Caco-2 (cell line): ENCODE measurements at regions not wholly inside any gene's neighbourhood (a gene's known extent, or its start where the extent isn't known, plus 50 kb on each side); places are given as distances from the start of the nearest gene placed in this dataset.

Experiments
- BruUV-seq: library from RNA; stranded (reverse); fragments of 400-500 nt; replicated peaks from 2 replicates; lab custom pipeline; 2021; lab: Mats Ljungman, UMichigan
- CTCF ChIA-PET: fragments of 300-600 bp; sonication (Branson Sonifier 250); formaldehyde crosslinking; loops from one replicate; lab custom pipeline; 2022; ENCODE audit warnings: antibody characterized with exemption; lab: Charles Lee
- POLR2A ChIA-PET: fragments of 300-600 bp; sonication (Branson Sonifier 250); formaldehyde crosslinking; loops from one replicate; lab custom pipeline; 2022; ENCODE audit warnings: antibody characterized with exemption; lab: Charles Lee
- DNase-seq, 2 experiments: peaks; one replicate each; pipeline versions ENCODE4 v3.0.0 to v3.0.0-alpha.2; 2020 to 2022
- H3K27me3 ChIP-seq: replicated peaks from 2 replicates; pipeline ENCODE4 v1.6.0; 2011; ENCODE audit warnings: low read length; ENCODE audit not compliant: control insufficient read depth, insufficient read depth
- H3K36me3 ChIP-seq: 2 replicates; pipeline ENCODE4 v1.5.1; 2011; ENCODE audit warnings: low read length; ENCODE audit not compliant: control insufficient read depth, insufficient read depth
- H3K4me1 ChIP-seq: fragments of 250-450 bp; sonication (Bioruptor Pico); 2 replicates; pipeline ENCODE4 v1.5.1; 2020; ENCODE audit warnings: mild to moderate bottlenecking
- H3K4me3 ChIP-seq: 2 replicates; pipeline ENCODE4 v1.5.1; 2011; ENCODE audit warnings: low read depth, mild to moderate bottlenecking, control low read depth, low read length
- H3K9me3 ChIP-seq: fragments of 250-450 bp; sonication (Bioruptor Pico); 2 replicates; pipeline ENCODE4 v1.5.1; 2020; ENCODE audit warnings: mild to moderate bottlenecking, moderate library complexity
- H3K27ac Mint-ChIP-seq: one replicate; pipeline ENCODE4 v1.8.0; 2022; ENCODE audit warnings: mixed read lengths; ENCODE audit not compliant: unreplicated experiment
- H3K27me3 Mint-ChIP-seq: one replicate; pipeline ENCODE4 v1.8.0; 2022; ENCODE audit warnings: mixed read lengths; ENCODE audit not compliant: insufficient read depth, unreplicated experiment
- H3K36me3 Mint-ChIP-seq: one replicate; pipeline ENCODE4 v1.8.0; 2022; ENCODE audit warnings: mild to moderate bottlenecking, mixed read lengths; ENCODE audit not compliant: insufficient read depth, unreplicated experiment
- H3K4me1 Mint-ChIP-seq: one replicate; pipeline ENCODE4 v1.8.0; 2022; ENCODE audit warnings: low read depth, mixed read lengths; ENCODE audit not compliant: unreplicated experiment
- H3K4me3 Mint-ChIP-seq: one replicate; pipeline ENCODE4 v1.8.0; 2022; ENCODE audit warnings: mild to moderate bottlenecking, moderate library complexity, mixed read lengths; ENCODE audit not compliant: unreplicated experiment
- H3K9me3 Mint-ChIP-seq: one replicate; pipeline ENCODE4 v1.8.0; 2022; ENCODE audit warnings: mixed read lengths; ENCODE audit not compliant: unreplicated experiment
- CTCF ChIP-seq, 2 experiments: fragments of 200-600 bp in 1 of 2; IDR thresholded peaks; 1 replicate in 1 of 2; 2 replicates in 1 of 2; pipeline versions ENCODE4 v1.5.1 to v1.8.0; 2011 to 2022; ENCODE audit warnings: antibody characterized with exemption in 1 of 2, control low read depth in 1 of 2, inconsistent platforms in 1 of 2, low read depth in 1 of 2, low read length in 1 of 2, mild to moderate bottlenecking in 1 of 2, moderate library complexity in 1 of 2; ENCODE audit not compliant: insufficient read depth in 1 of 2, severe bottlenecking in 1 of 2, unreplicated experiment in 1 of 2
- intact Hi-C: fragments of 100-400 bp; cut with micrococcal nuclease; formaldehyde crosslinking; loops from one replicate; pipeline ENCODE4 v1.10.0; 2022; ENCODE audit not compliant: unreplicated experiment

DNA sequence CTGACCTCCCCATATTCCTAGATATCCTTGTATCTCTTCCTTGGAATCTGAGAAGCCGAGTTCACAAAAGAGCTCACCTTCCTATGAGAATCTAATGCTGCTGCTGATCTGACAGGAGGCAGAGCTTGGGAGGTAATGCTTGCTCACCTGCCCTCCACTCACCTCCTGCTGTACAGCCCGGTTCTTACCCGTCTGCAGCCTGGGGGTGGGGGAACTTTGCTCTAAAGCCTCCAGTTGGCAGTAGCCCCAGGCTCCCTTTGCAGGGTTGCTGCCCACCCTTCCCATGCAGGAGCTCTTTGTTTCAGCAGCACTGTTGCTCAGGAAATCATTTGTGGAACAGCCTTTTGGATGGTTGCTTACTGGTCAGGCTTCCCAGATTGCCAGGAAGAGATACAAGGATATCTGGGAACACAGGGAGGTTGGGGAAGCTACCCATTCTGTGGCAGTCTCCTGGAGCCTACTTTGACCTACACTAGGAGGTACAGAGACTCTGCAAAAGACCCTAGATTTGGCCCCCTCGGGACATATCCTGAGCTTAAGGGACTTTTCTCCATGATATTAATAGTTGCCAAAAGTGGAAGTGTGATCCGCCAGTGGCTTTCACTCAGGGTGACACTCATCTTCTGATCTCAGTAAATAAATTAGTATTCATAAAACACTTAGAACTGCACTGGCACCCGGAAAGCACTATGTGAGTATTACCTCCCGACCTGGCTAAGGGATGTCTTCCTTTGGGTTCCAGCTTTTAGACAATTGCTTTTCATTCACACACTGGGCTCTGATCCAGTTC, 363.7 kb upstream of the PODXL start:
- CTCF ChIA-PET = interaction anchor here (0.6 to 1.8 kb wide), 2 partner anchors 61 to 615 kb away, joined by 3 to 5 read pairs; no protein-coding TSS in a partner anchor
- H3K4me1 ChIP-seq = no peaks in the 10 kb centered on the region
- intact Hi-C loops = no loop called here
- no TSS peak for BruUV-seq
- no peak overlapping the region for H3K27ac Mint-ChIP-seq
- H3K27me3 Mint-ChIP-seq = peaks cover 36% of the 10 kb centered on the region
- no peaks in the 10 kb centered on the region for H3K27me3 ChIP-seq
- H3K9me3 ChIP-seq = no peaks in the 10 kb centered on the region
- no peaks in the 10 kb centered on the region for H3K36me3 Mint-ChIP-seq
- H3K4me1 Mint-ChIP-seq = no peaks in the 10 kb centered on the region
- POLR2A ChIA-PET = no interaction called here
- H3K4me3 ChIP-seq = no peak overlapping the region
- no peak overlapping the region for H3K4me3 Mint-ChIP-seq
- no peak for TF ChIP-seq CTCF (IDR thresholded peaks at IDR 0.05; ENCODE audit: insufficient read depth in 1 of 2, low read depth in 1 of 2, low read length in 1 of 2, severe bottlenecking in 1 of 2, unreplicated experiment in 1 of 2)
- DNase-seq = no peak
- no peaks in the 10 kb centered on the region for H3K9me3 Mint-ChIP-seq
- H3K36me3 ChIP-seq = no peaks in the 10 kb centered on the region

DNA sequence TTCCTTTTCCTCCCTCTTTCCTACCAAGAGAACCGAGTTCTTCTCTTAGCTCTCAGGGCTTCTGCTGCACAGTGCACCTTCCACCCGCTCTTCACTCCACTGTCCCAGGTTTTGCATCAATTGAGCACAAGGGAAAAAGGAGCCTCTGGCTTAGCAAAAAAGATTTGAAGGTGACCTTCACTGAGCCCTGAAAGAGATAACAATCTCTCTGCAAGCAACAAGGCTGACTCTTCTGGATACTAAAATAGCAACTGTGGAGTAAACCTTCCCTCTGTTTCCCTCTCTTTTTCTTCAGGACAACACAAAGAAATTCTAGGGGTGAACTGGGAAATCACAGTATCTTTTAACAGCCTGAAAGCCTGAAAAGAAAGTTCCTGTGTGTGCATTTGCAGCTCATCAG, 354.7 kb upstream of the PODXL start:
- Mint-ChIP-seq H3K4me3 (no peak overlapping the region), H3K36me3 (no peaks in the 10 kb centered on the region), H3K9me3 (no peaks in the 10 kb centered on the region), H3K4me1 (no peaks in the 10 kb centered on the region), H3K27ac (no peak overlapping the region), H3K27me3 (peaks cover 34% of the 10 kb centered on the region)
- H3K4me3 ChIP-seq = no peak overlapping the region
- intact Hi-C loops = no loop called here
- no peak for TF ChIP-seq CTCF (IDR thresholded peaks at IDR 0.05; ENCODE audit: insufficient read depth in 1 of 2, low read depth in 1 of 2, low read length in 1 of 2, severe bottlenecking in 1 of 2, unreplicated experiment in 1 of 2)
- no peaks in the 10 kb centered on the region; the same call in 1 of the 2 replicates for H3K27me3 ChIP-seq
- ChIA-PET CTCF (no interaction called here), POLR2A (no interaction called here)
- H3K36me3 ChIP-seq = no peaks in the 10 kb centered on the region
- peaks cover 3% of the 10 kb centered on the region for H3K9me3 ChIP-seq
- no TSS peak for BruUV-seq
- DNase-seq = no peak
- no peaks in the 10 kb centered on the region for H3K4me1 ChIP-seq

- Mint-ChIP-seq H3K27ac (no peak overlapping the region), H3K27me3 (peaks cover 36% of the 10 kb centered on the region), H3K4me1 (no peaks in the 10 kb centered on the region), H3K36me3 (no peaks in the 10 kb centered on the region), H3K4me3 (peak overlapping the region; percentile 32), H3K9me3 (no peaks in the 10 kb centered on the region)
- peak in 1 of 2 experiments; percentile 8 for DNase-seq
- ChIA-PET POLR2A (no interaction called here), CTCF (interaction anchor here (0.7 kb wide), 1 partner anchor 416 kb away, joined by 3 read pairs; no protein-coding TSS in a partner anchor)
- Histone ChIP-seq H3K4me3 (peak overlapping the region; percentile 19), H3K4me1 (no peaks in the 10 kb centered on the region), H3K36me3 (no peaks in the 10 kb centered on the region), H3K9me3 (peaks cover 3% of the 10 kb centered on the region), H3K27me3 (no peaks in the 10 kb centered on the region; the same call in 1 of the 2 replicates)
- intact Hi-C loops = no loop called here
- TF ChIP-seq CTCF (IDR thresholded peaks at IDR 0.05; ENCODE audit: insufficient read depth in 1 of 2, low read depth in 1 of 2, low read length in 1 of 2, severe bottlenecking in 1 of 2, unreplicated experiment in 1 of 2) = no peak
- no TSS peak for BruUV-seq
Observed at GRCh38 chr7:131909151-131909768, 352.8 kb upstream of the PODXL start.
